Kidney glomerular epithelial cell (primary cell): ENCODE measurements at regions not wholly inside any gene's neighbourhood (a gene's known extent, or its start where the extent isn't known, plus 50 kb on each side); places are given as distances from the start of the nearest gene placed in this dataset.
"Not testable (repeated sequence)": the region's sequence is repeated elsewhere in the genome, so short reads cannot be mapped to it uniquely, and the experiment has no call there.

Experiments
- DNase-seq: peaks from one replicate; lab custom pipeline; 2025; lab: John Stamatoyannopoulos, UW

GRCh38 chr6:90463359-90463758 is 123.5 kb downstream of the MAP3K7 start:
- no peak for DNase-seq

- DNase-seq, result no peak
Measured at GRCh38 chr6:90462102-90462501, 124.8 kb downstream of the MAP3K7 start.

- DNase-seq, result no peak
Measured at GRCh38 chr6:90461383-90461782, 125.5 kb downstream of the MAP3K7 start.

GRCh38 chr6:90460051-90460450 is 126.8 kb downstream of the MAP3K7 start:
- no peak for DNase-seq

GRCh38 chr6:90459225-90459758 is 127.6 kb downstream of the MAP3K7 start:
- no peak for DNase-seq

GRCh38 chr6:90458353-90459224 is 128.3 kb downstream of the MAP3K7 start:
- no peak for DNase-seq

GRCh38 chr6:90457867-90458259 is 129.0 kb downstream of the MAP3K7 start:
- DNase-seq, result no peak

GRCh38 chr6:90456997-90457866 is 129.6 kb downstream of the MAP3K7 start:
- not testable (repeated sequence) for DNase-seq

GRCh38 chr6:90456001-90456400 is 130.9 kb downstream of the MAP3K7 start:
- DNase-seq, result no peak

- DNase-seq, result no peak
Measured at GRCh38 chr6:90454836-90455427, 131.9 kb downstream of the MAP3K7 start.

- DNase-seq, result no peak
Measured at GRCh38 chr6:90450268-90450953, 136.5 kb downstream of the MAP3K7 start.

GRCh38 chr6:90449311-90449710 is 137.6 kb downstream of the MAP3K7 start:
- DNase-seq, result no peak

GRCh38 chr6:90448836-90449235 is 138.0 kb downstream of the MAP3K7 start:
- no peak for DNase-seq

GRCh38 chr6:90446164-90446563 is 140.7 kb downstream of the MAP3K7 start:
- no peak for DNase-seq

GRCh38 chr6:90445533-90446108 is 141.3 kb downstream of the MAP3K7 start:
- DNase-seq, result no peak

- no peak for DNase-seq
Measured at GRCh38 chr6:90444160-90444714, 142.6 kb downstream of the MAP3K7 start.

GRCh38 chr6:90442366-90442765 is 144.5 kb downstream of the MAP3K7 start:
- no peak for DNase-seq

GRCh38 chr6:90440586-90441283 is 144.1 kb upstream of the BACH2 start:
- DNase-seq, result no peak

- no peak for DNase-seq
Measured at GRCh38 chr6:90439586-90439985, 142.9 kb upstream of the BACH2 start.

GRCh38 chr6:90436403-90436802 is 139.8 kb upstream of the BACH2 start:
- DNase-seq, result no peak
